GM19452 (cell line): ENCODE measurements at regions not wholly inside any gene's neighbourhood (a gene's known extent, or its start where the extent isn't known, plus 50 kb on each side); places are given as distances from the start of the nearest gene placed in this dataset.
"Not testable (repeated sequence)": the region's sequence is repeated elsewhere in the genome, so short reads cannot be mapped to it uniquely, and the experiment has no call there.

ENCODE experiments used
- ATAC-seq: cut with Tn5 transposase; IDR thresholded peaks from one replicate; pipeline ENCODE4 v1.9.1; 2021; ENCODE audit not compliant: unreplicated experiment

DNA sequence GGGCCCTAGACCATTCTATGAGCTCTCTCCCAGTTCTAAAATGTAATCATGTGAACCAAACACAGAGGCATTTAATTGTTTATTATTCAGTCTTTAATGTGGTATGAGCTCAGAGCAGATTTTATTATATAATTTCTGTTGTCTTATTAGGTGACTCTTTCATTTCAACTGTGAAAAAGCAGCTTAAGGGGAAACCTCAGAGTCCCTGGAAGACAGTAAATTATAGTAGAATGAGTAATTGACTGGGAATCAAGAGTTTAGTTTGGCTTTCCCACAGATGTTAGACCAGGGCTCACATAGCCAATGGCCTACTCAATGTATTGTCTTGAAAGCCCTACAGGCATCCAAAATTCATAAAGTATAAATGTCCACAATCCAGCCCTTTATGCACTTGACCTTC, 390.4 kb upstream of the SLC35B3 start:
- no peak for ATAC-seq

DNA sequence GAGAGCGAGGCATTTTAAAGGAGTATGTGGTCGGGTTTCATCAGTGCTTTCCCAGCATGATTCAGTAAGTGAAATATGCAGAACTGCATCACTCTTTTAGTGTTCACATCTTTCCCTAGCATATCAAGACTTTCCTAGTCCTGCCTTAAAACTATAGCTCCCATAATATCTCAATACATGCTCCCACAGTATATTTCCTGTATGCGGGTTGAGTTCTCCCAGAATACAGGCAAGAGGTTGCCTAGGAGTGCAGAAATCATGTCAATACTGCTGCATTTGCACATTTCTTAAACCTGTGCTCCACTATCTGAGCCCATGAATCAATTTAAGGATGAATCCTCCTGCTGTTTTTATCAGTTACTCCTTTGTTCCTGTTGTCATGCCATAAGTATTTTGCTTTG, 386.6 kb upstream of the SLC35B3 start:
- ATAC-seq: no peak

DNA sequence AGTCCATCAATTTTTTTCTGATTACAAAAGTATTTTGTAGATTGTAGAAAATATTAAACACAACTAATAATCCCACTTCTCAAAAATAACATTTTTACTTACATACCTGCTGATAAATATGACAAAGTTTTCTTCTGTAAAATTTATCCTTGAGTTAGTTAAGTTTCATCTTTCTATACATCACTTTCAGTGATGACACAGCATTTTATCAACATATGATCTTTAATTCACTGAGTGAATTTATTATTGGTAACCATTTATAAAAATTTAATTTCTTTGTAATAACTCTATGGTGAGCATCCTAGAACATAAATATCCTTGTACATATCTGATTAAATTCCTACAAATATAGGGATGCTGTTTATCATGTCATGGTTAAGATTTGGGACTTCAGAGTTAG, 385.0 kb upstream of the SLC35B3 start:
- no peak for ATAC-seq

DNA sequence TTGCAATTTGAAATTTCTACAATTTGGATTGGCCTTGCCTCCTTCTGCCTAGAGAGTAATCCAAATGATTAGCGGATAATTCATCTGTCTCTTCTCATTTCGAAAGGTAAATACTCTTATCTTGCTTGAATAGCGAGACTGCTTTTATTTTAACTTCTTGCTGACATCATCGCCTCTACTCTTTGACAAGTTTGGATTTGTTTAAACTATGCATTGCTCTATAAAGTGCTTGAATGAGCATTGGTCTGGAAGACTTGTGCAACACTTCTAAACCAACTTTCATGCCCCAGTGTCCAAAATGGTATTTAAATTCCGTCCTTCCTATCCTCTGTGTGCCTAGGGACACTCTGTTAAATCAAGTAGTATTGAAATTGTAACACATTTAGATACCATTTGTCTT, 384.1 kb upstream of the SLC35B3 start:
- ATAC-seq: no peak

DNA sequence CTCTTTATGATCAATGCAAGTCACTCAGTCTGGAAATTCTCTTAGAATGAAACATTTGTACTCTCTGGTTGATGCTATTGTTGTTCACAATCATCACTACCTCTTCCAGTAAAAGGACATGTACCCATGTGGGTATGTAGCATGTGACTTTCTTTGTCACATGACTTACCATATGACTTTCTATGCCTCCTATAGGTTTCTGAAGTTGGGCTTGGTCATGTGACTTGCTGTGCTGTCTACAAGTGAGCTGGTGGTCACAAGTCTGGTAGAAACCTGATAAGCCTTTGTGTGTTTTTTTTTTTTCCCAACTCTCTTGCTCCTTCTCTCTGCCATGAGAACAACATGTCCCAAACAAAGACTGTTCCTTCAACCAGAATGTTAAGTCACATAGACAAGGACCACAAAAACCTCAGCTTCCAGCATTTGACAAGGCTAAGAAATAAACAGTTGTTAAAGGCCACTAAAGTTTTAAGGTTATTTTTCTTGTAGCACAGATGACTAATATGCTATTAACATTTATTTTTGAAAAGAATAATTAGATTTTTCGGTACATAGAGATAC, 379.2 kb upstream of the SLC35B3 start:
- ATAC-seq: no peak

DNA sequence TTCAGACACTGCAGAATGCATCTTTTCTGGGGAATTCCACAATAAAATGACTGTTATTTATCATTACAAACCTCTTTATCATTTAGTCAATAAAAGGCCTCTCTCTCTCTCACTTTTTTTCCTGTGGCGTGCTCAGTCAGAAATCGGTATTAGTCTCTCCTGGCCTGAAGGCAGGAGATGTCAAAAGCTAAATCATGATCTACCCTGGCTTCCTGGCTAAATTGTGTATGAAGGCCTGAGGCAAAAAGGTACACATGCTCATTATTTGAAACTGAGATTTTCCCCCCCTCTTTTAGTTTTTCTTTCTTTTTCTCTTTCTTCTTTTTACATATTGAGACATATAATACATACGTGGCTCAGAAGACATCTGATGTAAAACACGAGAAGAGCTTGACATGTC, 375.0 kb upstream of the SLC35B3 start:
- ATAC-seq: no peak

DNA sequence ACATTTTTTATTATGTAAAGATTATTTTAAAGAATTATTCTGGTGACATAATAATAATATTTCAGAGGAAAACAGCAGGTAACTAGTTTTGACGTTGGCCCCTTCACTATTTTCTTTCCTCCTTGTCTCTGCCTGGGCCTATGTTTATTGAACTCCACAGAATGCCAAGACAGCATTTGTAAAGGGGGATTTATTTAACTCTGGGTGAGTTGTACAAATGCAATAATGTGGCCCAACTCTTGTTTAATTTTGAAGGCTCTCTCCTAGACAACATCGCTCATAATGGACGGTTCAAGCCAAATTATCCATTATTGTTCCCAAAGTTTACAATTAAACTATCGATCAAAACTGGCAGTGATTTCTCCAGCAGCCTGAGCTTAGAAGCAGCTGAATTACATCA, 374.3 kb upstream of the SLC35B3 start:
- no peak for ATAC-seq

DNA sequence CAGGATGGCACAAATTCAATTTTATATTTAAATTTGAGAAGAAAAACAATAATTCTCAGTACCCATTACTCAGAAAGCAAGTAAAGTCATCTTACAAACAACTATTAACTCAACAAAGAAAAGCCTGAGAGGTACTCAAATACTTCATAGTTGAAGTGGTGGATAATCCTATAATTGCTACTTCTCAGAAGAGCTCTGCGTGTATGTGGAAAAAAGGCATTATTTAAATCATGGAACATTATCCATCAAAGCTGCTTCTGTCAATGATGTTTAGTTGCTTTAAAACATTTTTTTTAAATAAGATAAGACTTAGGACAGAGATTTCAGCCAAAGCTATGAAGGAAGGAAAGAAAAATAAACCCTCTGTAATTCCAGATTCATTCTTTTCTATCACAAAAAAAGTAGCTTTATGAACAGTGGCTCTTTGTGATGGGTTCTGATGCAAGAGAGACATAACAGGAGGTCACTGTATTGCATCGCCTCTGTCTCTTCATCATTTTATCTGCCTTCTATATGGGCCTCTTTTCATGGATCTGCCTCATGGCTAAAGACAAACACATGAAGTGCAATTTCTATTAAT, 367.9 kb upstream of the SLC35B3 start:
- ATAC-seq: no peak

DNA sequence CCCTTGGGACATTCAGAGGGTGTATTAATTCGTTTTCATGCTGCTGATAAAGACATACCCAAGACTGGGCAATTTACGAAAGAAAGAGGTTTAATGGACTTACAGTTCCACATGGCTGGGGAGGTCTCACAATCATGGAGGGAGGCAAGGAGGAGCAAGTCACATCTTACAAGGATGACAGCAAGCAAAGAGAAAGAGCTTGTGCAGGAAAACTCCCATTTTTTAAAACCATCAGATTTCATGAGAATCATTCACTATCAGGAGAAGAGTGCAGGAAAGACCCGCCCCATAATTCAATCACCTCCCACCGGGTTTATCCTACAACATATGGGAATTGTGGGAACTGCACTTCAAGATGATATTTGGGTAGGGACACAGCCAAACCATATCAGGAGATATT, 367.1 kb upstream of the SLC35B3 start:
- ATAC-seq: not testable (repeated sequence)

DNA sequence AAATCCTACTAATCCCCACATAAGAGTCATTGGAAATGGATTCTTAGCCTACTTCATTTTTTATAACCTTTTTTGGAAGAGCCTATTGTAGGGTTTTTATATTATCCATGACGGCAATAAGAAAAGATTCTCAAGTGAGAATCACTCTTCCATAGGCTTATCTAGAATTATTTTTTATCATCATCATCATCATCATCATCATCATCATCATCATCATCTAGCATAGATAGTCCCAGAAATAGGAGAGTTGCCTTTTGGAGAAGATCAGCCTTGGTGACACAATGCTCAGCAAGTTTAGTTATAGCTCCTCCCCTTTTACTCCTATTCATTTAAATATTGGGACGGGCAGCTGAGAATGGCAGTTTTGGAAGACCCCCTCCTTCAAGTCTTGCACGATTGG, 359.1 kb upstream of the SLC35B3 start:
- ATAC-seq: no peak

DNA sequence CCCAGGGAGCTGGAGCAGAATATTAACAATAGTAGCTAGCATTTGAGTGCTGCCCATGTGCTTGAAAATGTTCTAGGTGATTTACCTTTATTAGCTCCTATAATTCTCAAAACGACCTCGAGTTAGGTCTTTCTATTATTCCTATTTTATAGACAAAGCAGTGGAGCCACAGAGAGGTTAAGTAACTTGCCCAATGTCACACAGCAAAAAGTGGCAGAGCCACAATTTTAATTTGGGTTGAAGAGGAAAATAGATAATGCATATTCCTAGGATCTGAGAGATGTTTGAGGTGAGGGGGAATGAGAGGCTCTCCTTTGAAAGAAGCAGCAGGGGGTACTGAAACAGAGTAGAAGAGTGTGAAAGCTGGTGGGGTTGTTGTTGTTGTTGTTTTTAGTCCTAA, 354.5 kb upstream of the SLC35B3 start:
- no peak for ATAC-seq

DNA sequence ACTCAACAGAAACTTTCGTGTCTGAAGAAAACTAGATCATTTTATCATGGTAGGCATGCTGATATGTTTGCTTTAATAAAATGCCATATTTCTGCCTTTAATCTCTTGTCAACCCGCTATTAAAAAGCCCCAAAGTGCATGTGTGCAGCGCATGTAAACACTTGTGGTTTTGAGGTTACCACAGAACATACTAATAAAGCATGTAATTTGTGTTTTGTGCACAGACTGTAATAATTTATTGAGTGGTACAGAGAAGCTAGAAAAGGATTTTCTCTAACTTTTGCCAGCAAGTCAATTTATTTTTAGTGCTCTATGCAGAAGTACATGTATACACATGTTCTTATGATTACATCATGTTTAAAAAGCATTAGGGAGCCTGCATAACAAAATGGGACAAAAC, 349.9 kb upstream of the SLC35B3 start:
- no peak for ATAC-seq

DNA sequence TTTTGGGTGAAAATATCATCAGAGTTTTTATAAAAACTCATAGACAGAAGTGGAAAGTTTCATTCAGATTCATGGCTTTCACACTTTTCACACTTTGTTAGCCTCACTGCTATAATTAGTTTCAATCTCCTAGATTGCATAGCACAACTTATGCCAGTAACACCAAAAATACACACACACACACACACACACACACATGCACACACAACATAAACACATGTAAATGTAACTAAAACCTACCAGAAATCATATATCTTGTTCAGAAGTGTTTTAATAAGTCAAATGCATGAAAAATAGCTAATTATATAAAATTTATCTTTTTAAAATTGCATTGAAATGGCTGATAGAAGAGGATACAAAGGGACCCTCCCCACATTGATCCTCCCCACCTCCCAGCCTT, 347.8 kb upstream of the SLC35B3 start:
- no peak for ATAC-seq

DNA sequence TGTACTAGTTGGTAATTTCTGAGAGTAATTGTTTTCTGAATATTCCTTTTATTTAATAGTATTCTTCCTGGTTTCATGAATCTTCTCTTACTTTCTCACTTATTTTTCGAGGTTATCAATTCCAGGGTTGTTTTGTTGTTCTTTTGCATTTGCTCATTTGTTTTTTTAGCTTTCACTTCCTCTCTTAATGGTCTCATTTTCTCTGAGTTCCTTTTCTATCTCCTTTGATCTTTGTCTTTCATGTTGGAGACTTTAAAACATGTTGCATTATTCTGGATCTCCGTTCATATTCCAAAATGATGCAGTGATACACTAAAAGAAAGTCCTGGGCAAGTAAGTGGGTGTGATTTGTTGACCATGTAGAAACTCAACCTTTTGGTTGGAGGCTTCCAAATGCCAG, 345.3 kb upstream of the SLC35B3 start:
- no peak for ATAC-seq

DNA sequence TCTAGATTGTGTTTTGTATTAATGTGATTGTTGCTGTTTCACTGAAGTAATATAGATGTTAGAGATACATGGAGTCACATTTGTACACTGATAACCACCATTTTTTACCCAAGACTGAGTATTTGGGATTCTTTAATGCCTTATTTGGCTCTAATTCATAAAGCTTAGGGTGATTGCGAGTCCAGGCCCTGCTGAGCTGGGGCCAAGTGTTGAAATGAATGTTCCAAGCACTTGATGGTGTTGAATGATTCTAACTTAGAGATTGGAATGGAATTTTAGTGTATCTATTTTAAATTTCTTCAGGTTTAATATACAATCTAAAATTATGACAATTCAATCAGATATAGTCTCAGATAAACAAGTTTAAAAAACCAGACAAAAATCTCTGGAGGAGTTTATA, 329.4 kb upstream of the SLC35B3 start:
- ATAC-seq: no peak

DNA sequence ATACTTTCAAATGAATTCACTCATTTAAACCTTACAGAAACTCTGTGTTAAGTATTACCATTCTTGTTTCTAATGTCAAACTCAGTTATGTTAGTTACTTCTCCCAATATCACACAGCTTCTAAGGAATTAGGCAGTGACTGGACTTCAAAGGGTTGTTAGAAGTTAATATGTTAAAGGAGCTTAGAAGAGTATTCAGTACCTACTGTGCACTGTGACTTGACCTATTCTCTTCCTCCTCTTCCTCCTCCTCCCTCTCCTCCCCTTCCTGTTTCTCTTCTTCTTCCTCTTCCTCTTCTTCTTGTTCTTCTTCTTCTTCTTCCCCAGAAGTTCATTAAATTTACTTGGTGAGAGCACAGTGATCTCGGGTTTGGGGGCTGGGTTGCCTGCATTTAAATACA, 325.6 kb upstream of the SLC35B3 start:
- no peak for ATAC-seq

DNA sequence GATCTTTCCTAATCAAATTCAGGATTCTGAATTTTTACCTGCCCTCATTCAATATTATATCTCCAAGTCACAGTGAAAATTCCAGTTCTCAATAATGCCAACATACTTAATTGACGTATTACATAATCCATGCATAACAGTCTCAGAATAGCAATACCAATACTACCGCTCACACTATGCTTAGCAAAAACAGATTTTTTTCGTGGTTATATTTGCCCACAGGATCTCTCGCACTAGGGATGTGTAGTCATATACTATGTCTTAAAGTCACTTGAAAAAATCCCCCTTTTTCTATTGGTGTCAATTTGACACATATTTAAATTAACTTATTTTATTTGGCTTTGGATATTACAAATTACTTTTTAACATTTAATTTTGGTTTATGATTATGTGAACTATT, 323.1 kb upstream of the SLC35B3 start:
- ATAC-seq: no peak

DNA sequence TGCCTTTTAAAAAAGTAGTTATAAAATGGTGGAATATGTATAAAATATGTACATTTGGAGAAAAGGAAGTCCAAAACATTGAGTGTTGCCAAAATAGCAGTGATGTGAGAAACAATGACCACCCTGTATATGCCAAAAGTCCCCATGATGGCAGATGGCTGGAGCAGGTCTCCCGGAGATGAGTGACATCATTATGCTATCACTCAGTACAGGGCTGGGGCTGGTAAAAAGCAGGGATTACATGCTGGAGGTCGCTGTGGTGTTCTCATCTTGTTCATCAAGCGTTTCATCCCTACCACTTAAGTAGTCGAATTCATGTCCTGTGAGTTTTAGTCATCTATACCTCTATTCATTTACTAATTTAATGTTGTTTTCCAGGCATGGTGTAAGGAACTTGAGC, 315.3 kb upstream of the SLC35B3 start:
- no peak for ATAC-seq

DNA sequence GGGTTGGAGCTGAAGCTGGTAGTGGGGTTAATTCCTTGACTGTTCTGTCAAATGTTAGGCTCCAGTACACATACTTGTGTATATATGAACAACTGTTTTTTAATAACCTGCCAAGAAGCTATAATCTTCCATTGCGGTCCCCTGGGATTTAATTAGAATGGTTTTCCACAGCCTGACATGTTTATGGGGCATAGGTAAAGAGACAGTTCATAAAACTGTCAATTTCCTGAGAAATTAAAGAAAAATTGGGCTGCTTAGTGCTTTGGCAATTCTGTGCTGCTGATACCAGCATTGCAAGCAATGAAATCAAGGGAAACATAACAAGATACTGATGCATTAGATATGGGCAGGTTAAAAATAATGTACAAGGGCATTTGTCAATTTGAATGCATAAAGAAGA, 314.1 kb upstream of the SLC35B3 start:
- no peak for ATAC-seq

DNA sequence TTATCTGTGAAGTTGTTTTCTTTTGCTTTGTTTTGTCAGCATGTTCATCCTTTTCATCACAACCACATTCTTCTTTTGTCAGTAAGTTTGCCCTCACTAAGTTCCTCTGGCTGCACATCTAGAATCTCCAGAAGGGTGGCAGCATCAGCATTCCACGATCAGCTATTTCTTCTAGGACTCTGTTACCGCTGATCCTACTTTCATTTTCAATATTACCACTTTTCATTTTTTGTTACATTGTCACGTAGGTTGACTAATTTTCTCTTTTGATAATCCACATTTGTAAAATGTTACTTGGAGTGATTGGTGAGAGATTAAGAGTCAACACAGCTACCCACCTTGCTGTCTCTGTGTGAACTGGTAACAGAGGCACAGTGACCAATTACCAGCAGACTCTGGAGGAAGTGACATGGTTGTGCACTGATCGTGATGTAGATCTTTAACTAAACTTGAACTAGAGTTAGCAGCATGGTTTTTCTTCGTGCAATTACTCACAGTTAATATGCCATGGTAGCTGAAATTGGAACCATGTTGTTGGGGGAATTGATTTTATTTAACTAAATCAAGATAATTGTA, 307.9 kb upstream of the SLC35B3 start:
- ATAC-seq: peak; percentile 79

DNA sequence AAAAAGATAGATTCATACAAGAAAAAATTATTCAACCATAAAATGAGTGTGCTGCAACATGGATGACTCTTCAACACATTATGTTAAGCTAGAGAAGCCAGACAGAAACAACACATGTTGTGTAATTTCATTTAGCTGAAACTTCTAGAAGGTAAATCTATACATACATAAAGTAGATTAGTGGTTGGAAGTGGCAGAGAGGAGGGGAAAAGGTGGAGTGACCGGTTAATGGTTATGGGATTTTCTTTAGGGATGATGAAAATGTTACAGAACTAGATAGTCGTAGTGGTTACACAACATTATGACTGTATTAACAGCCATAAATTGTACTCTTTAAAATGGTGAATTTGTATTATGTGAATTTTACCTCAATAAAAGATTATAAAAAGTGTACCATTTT, 304.1 kb upstream of the SLC35B3 start:
- ATAC-seq: no peak

DNA sequence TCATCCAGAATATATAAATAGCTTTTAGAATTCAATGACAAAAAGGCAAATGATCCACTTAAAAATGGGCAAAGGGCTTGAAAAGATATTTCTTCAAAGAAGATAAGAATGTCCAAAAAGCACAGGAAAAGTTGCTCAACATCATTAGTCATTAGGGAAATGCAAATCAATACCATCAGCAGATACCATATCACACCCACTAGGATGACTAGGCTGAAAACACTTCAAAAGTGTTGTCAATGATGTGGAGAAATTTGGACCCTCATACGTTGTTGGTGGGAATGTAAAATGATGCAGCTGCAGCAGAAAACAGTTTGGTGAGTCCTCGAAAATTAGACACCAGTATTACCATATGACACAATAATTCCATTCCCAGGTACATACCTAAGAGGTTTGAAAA, 303.6 kb upstream of the SLC35B3 start:
- no peak for ATAC-seq
